MV-4-11 (cell line): ENCODE measurements at regions not wholly inside any gene's neighbourhood (a gene's known extent, or its start where the extent isn't known, plus 50 kb on each side); places are given as distances from the start of the nearest gene placed in this dataset.
"Not testable (repeated sequence)": the region's sequence is repeated elsewhere in the genome, so short reads cannot be mapped to it uniquely, and the experiment has no call there.

ENCODE experiments used
- DNase-seq: peaks from one replicate; lab custom pipeline; 2025; lab: John Stamatoyannopoulos, UW

DNA sequence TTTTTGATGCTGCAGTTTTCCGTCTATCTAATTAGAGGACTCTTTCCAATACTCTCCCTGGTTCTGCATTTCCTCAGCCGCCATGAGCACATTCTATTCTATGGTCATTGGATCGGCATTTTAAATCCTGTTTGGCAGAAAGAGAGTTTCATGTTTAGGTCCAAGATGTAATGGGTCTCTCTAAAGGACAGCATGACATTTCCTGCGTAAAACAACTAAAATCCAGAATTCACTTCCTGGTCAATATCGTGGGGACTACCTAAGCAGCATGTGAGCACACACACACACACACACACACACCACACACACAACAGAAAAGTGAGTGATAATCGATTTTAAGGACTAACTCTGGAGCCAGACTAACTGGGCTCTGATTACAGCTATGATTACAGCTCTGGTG is 757.1 kb upstream of the TPTE start:
- not testable (repeated sequence) for DNase-seq

DNA sequence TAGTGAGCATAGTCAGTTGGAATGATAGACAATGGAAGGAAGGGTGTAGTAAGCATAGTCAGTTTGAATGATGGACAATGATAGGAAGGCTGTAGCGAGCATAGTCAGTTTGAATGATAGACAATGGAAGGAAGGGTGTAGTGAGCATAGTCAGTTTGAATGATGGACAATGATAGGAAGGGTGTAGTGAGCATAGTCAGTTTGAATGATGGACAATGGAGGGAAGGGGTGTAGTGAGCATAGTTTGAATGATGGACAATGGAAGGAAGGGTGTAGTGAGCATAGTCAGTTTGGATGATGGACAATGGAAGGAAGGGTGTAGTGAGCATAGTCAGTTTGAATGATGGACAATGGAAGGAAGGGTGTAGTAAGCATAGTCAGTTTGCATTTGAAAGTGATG is 755.8 kb upstream of the TPTE start:
- not testable (repeated sequence) for DNase-seq

DNA sequence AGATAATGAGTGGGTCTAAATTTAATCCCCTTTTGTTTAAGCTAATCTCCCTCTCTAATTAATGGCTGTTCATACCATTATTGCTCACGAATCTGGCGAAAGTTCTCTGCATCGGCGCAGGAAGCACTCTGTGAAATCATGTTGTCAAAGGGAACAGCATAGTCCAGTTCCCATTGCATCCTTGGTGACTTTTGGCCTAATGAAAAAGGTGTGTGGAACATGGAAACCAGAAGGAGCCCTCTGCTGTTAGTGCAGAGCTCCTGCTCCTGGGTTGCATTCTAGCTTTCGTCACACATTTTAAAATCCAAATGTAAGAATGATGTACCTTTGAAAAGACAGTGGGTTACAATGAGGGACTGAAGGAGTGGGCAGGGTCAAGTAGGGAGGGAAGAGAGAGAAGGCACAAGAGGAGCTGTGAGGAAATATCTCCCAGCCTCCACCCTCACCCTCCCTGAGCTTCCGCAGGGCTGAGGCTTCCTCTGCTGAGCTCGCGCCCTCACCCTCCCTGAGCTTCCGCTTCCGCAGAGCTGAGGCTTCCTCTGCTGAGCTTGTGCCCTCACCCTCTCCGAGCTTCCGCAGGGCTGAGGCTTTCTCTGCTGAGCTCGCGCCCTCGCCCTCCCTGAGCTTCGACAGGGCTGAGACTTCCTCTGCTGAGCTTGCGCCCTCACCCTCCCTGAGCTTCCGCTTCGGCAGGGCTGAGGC is 754.3 kb upstream of the TPTE start:
- DNase-seq: not testable (repeated sequence)

DNA sequence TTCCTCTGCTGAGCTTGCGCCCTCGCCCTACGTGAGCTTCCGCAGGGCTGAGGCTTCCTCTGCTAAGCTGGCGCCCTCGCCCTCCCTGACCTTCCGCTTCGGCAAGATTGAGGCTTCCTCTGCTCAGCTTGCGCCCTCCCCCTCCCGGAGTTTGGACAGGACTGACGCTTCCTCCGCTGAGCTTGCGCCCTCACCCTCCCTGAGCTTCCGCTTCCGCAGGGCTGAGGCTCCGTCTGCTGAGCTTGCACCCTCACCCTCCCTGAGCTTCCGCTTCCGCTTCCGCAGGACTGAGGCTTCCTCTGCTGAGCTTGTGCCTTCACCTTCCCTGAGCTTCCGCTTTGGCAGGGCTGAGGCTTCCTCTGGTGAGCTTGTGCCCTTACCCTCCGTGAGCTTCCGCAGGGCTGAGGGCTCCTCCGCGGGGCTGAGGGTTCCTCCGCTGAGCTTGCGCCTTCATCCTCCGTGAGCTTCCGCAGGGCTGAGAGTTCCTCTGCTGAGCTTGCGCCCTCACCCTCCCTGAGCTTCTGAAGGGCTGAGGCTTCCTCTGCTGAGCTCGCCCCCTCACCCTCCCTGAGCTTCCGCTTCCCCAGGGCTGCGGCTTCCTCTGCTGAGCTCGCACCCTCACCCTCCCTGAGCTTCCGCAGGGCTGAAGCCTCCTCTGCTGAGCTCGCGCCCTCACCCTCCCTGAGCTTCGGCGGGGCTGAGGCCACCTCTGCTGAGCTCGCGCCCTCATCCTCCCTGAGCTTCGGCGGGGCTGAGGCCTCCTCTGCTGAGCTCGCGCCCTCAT is 753.6 kb upstream of the TPTE start:
- DNase-seq: no peak

DNA sequence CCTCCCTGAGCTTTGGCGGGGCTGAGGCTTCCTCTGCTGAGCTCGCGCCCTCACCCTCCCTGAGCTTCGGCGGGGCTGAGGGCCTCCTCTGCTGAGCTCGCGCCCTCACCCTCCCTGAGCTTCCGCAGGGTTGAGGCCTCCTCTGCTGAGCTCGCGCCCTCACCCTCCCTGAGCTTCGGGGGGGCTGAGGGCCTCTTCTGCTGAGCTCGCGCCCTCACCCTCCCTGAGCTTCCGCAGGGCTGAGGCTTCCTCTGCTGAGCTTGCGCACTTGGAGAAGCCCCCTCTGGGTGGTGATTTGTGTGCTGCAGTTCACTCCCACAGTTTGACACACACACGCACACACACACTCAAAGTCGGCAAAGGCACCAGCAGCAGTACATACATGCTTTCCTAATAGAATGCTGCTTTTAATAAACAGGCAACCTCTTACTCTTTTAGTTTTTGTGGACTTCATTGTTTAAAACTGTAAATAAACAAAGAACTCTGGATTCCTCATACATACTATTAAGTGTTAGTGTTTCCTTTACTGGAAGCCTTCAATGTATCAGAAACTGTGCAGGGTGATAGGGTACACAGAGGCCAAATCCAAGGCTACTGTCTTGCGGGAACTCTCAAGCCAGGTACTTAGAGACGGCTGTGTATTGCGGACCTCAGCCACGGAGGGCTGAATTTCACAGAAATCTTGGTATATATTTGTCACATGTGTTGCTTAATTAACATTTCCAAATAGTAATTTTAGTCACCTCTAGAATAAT is 752.8 kb upstream of the TPTE start:
- DNase-seq: not testable (repeated sequence)

DNA sequence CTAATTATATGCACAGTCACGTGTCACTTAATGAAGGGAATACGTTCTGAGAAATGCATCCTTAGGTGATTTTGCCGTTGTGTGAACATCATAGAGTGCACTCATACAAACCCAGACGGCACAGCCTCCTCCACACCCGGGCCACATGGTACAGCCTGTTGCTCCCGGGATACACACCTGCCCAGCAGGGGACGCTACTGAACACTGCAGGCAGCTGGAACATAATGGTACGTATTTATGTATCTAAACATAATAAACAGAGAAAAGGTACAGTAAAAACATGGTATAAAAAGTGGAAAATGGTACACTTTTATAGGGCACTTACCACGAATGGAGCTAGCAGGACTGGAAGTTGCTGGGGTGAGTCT is 752.3 kb upstream of the TPTE start:
- not testable (repeated sequence) for DNase-seq

DNA sequence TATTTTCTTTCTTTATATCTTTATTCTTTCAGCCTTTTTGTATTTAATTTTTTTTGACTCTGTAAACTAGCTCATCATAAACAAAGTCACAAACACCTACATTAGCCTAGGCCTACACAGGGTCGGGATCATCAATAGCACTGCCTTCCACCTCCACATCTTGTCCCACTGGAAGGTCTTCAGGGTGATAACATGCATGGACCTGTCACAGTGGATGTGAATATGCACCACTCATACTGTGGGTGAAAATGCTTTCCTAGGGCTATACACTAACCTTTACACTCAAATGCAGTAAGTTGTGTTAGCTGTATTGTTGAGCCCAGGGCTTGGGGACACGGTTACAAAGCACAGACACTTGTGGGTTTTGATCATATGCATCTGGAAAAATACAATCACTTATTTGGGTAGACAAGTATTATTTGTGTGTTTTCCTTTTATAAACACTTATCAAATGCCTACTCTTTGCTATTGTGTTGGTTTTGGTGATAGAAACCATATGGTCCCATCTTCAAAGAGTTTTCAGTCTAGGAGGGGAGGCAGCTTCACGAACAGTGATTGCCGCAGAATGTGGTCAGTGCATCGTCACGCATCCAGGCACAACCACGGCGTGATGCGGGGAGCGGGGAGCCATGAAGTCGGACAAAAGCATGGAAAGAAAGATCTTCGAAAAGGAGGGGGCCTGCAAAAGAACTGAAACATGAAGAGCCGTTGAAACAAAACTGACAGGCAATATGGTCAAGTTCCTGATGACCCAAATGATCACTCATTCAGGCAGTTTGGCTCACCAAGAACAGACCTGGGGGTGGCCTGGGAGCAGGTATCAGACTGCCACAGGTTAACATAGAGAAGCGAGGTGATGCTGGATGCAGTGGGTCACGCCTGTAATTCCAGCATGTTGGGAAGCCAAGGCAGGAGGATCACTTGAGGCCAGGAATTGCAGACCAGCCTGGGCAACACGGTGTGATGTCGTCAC is 751.4 kb upstream of the TPTE start:
- DNase-seq: not testable (repeated sequence)

DNA sequence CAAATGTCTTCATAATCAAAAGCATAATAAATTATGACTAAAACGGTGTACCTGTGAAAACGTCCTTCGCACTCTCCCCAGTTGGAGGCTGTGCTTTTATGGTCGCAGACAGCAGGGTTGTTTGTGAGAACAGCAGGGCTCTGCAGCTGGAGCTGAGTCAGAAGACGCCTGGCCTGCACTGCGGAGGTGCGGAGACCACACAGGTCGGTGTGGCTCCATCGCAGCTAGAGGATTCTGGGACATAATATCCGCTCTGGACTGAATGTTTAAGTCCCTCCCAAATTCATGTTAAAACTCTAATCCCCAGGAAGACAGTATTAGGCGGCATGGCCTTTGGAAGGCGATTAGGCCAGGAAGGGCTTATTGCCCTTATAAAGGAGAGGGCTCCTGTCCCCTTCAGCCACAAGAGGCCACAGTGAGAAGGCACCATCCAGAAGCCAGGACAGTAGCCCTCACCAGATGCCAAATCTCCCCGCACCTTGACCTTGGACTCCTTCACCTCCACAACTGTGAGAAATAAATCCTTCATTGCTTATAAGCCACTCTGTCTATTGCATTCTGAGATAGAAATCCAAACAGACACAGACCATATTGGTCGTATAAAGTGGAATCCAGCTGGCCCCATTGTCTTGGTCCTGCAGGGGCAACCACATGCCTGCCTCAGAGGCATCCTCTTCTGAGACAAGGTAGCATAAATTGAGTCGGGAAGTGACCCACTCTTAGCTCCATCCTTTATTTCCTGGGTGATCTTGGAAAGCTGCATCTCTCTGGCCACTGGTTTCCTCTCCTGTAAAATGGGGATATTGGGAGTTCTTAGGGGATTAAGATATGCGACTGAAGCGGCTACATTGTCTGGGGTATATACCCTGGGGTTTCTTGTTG is 749.7 kb upstream of the TPTE start:
- not testable (repeated sequence) for DNase-seq

DNA sequence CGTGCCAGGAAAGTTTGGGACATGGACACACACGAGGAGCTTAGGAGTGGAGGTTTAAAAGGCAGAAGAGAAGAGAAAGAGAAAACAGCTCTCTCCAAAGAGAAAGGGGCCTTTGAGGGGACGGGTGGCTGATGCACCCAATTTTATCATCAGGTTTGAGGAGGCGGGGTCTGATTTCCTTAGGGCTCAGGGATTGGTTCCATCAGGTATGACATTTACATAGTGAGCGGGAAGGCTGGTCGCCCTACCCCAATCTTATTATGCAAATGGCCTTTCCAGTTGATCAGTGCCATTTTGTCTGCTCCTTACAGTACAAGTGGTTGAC is 749.1 kb upstream of the TPTE start:
- DNase-seq: no peak

DNA sequence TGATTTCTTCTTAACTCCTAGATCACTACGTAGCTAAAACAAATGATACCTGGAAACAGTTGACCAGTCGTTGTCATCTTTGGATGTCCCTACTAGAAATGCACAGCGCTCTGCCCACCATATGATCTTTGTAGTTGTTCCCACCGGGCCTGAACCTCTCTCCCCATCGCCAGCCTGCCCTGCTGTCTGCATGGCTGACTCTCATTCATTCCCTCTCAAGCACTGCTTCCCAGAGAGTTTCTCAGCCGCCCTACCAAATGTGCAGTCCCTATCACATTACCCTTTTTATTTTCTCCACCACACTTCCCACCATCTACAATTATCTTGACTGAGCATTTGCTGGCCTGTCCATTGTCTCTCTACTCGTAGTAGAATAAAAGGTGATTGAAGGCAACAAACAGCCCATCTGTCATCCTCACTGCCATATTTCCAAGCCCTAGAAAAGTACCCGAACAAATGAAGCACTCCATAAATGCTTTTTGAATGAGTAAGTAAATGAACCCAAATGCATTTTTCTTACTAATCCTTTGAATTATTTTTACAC is 748.4 kb upstream of the TPTE start:
- DNase-seq: not testable (repeated sequence)

DNA sequence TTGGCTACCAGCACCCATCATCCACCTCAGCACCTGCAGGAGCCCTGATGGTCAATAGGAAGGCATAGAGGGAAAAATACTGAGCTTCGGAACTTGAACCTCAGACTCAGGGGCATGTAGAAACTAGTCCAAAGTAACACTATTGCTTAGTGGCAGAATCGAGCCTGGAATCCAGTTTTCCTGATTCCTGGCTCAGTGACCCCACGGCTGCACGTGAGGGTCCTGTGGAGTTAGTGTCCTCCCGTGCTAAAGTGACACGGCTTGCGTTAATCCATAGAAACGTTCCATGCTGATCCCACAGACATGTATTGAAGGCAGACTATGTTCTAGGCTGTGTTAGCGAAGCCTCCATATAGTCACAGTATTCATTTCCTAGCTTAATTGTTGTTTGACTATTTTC is 747.0 kb upstream of the TPTE start:
- DNase-seq: no peak

DNA sequence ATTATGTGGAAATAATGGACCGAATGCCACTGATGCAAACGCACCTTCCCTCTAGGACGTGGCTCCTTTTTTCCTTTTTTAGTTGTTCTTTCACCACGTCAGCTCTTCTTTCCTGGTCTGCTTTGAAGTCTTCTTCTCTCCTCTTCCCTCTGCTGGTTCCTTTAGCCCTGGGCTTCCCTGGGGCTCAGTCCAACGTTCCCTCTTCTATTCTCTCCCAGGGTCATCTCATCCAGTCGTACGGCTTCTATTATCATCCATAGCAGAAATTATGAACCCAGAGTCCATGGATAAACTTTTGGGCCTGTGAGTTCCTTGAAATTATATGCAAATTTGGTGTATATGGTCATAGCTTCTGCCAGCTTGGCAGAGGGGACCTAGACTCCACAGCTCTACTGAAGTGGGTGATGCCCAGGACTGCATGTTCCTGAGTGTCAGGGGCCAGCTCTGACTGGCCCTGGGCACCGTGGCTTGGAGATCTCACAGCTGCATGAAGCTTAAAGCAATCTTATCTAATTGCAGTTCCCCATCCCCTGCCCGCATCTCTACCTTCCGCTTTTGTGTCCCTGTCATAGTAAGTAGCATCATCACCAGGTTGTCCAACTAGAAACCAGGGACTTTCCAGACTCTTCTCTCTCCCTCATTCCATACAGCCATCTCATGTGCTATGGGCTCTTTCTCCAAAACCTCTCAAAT is 746.3 kb upstream of the TPTE start:
- DNase-seq: not testable (repeated sequence)

DNA sequence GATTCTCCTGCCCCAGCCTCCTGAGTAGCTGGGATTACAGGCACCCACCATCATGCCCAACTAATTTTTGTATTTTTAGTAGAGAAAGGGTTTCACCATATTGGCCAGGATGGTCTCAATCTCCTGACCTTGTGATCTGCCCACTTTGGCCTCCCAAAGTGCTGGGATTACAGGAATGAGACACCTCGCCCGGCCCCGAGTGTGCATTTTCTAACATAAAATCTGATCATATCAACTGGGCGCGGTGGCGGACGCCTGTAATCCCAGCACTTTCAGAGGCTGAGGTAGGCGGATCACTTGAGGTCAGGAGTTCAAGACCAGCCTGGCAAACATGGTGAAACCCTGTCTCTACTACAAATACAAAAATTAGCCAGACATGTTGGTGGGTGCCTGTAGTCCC is 745.5 kb upstream of the TPTE start:
- not testable (repeated sequence) for DNase-seq

DNA sequence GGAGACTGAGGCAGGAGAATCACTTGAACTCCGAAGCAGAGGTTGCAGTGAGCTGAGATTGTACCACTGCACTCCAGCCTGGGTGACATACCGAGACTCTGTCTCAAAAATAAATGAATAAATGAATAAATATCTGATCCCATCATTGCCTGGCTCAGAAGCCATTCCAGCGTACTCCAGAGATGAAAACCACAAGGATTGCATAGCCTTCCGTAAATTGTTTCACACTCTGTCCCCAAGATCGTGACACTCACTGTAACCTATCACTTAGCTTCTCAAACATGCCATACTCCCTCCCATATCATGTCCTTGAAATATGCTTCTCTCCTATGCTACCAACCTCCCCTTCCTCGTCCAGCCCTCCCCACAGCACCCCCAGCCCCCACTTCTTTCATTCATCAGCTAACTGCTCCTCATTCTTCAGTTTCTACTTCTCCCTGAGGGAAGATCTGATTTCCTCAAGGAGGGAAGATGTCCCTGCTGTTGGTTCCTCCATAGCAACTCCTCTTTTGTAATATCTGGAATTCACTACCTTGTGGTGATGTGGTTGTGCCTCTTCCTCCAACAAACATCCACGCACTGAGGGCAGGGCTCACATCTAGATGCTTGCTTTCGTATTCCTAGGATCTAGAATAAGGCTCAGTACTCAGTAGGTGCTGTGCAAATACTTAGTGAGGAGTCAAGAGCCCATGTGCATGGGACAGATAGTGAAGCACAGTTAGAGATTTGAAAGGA is 744.9 kb upstream of the TPTE start:
- DNase-seq: not testable (repeated sequence)

DNA sequence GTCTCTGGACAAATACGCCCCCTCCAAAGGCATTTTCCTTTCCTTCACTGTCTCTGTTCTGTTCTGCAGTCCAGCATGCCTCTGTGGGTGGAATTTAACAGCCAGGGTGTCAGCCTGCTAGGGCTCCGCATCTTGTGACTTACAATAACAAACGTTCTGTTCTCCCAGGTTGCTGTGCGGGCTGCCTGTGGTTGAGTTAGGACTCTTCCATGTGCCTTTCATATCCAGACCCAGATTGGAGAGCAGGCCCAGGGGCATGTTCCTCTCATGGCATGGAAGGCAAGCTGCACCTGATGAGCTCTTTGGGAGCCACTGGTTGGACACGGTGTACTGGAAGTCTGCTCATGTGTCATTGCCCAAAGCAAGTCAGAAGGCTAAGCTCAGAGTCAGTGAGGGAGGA is 742.8 kb upstream of the TPTE start:
- not testable (repeated sequence) for DNase-seq

DNA sequence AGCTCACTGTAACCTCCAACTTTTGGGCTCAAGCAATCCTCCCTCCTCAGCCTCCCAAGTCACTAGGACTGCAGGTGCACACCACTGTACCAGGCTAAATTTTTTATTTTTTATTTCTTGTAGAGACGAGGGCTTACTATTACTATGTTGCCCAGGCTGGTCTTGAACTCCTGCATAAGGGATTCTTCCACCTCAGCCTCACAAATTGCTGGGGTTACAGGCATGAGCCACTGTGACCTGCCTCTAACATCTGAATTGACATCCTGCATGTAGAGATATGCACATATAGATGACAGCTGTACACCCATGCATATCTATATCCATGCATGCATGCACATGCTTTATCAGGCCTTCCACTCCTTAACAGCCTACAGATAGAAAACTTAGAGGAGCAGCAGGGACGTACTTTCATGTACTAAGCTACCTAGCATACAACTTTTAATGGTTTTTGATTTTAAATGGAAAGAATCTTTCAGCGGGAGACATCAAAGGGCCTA is 740.9 kb upstream of the TPTE start:
- DNase-seq: no peak

DNA sequence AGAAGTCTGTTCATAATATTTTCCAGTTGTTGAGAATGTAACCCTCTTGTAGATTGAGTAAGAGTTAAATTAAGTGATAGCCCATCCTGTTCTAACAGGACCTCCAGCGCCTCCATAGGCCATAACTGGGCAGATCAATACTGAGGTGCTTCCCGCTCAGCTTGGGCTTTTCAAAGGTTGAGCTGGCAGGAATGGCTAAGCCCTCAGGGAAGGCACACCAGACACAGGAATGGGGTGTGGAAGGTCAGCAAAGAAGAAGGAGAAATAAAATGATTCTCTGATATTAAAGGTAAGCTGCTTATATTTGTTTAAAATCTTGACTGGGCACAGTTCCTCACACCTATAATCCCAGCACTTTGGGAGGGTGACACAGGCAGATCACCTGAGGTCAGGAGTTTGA is 737.8 kb upstream of the TPTE start:
- DNase-seq: not testable (repeated sequence)

DNA sequence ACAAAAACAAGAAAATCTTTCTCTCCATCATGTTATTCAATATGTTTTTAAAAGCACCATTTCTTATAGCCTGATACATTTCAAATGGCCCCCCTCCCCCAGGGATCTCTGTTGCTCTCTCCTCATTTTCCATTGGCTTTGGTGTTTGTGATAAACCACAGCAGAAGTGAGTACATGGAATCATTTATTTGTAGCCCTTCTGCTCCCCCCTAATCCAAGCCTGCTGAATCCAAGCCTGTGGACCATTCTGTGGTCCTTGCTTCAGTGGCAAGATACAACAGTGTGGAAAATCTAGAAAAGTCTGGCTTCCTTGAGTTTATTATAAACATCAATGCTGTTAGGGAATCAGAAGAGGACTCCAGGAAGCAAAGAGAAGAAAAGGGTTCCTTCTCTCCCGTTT is 737.2 kb upstream of the TPTE start:
- not testable (repeated sequence) for DNase-seq

DNA sequence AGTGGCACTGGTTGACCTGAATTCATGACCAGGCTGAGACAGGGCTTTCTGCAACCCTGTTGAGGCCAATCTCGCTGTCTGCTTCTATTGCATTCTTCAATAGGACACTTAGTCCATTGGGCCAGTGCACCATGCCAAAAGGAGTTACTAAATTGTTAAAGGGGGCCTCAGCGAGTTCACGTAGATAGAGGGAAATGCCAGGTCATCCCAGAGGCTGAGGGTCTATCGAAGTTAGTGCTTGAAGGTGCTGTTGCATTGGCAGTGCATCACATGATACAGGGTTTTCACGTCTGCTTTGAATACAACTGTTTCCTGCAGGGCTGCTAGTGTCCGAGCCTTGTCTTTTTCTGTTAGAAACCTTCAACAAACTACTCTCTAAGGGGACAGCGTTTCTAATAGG is 735.3 kb upstream of the TPTE start:
- not testable (repeated sequence) for DNase-seq
